COLO668 (cell line): ENCODE measurements at regions not wholly inside any gene's neighbourhood (a gene's known extent, or its start where the extent isn't known, plus 50 kb on each side); places are given as distances from the start of the nearest gene placed in this dataset.
"Not testable (repeated sequence)": the region's sequence is repeated elsewhere in the genome, so short reads cannot be mapped to it uniquely, and the experiment has no call there.

Experiments
- DNase-seq: peaks from one replicate; lab custom pipeline; 2025; ENCODE audit not compliant: unreplicated experiment; lab: John Stamatoyannopoulos, UW

DNA sequence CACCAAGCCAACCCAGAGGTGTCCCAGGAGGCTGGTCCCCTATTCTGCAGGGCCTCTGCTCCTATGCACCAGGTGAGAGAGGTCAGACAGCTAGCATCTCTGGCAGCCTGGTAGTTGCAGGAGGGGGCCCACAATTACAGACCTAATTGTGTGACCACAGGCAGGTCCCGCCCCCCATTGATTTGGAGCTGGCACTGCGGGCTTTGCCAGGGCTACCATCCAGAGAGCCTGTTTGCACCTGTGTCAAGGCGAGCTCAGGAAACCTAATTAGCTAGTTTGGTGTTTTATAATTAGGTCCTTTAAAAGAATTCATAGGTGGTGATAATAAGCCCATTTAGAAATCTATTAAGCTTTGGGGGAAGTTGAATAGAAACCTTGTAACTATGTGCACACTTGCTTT is 90.2 kb downstream of the MRM1 start:
- no peak for DNase-seq

DNA sequence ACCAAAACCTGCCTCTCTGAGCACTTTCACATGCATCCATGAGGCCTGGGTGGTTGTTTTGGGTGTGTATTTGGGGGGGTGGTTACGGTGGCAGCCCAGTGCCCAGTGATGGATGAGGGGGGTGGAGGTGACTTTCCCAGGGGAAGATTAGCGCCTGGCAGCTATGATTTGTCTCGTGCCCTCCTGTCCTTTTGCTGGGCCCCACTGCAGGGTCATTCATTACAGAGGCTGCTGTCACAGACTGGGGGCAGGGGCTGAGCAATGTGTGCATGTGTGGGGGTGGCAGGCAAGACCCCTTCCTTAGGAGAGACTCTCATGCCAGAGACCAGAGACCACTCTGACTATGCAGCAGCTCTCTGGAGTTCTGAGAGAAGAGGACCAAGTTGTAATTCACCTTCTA is 93.7 kb downstream of the MRM1 start:
- DNase-seq = no peak

- DNase-seq = not testable (repeated sequence)
Measured at GRCh38 chr17:36695710-36696109, 94.3 kb downstream of the MRM1 start.

GRCh38 chr17:36696805-36697204 is 95.4 kb downstream of the MRM1 start:
- no peak for DNase-seq

GRCh38 chr17:36697903-36698530 is 96.6 kb downstream of the MRM1 start:
- no peak for DNase-seq

- no peak for DNase-seq
Measured at GRCh38 chr17:36701429-36702099, 100.2 kb downstream of the MRM1 start.

GRCh38 chr17:36702636-36703035 is 101.3 kb downstream of the MRM1 start:
- DNase-seq = no peak

- no peak for DNase-seq
Measured at GRCh38 chr17:36703860-36704266, 102.5 kb downstream of the MRM1 start.

DNA sequence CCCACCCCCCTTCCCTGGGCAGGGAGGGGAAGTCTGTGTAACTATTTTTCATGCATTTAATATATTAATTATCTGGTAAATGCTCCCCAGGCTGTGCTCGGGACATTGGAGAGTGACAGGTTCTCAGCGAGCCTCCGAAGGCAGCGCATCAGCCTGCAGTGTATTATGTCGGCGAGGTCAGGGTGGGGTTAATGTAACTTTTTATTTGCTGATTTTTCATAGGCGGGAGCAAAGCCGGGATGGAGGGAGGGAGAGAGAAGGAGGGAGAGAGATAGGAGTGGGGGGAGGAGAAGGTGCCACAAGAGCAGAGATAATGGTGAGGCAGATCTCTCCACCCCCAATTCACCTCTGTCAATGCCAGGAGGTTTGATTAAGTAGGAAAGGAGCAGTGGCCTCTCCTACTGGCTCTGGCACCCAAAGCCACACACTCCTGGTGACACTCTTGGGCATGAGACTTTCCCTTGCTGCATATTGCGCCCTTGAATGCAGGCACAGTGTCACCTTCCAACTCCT is 104.0 kb downstream of the MRM1 start:
- no peak for DNase-seq

DNA sequence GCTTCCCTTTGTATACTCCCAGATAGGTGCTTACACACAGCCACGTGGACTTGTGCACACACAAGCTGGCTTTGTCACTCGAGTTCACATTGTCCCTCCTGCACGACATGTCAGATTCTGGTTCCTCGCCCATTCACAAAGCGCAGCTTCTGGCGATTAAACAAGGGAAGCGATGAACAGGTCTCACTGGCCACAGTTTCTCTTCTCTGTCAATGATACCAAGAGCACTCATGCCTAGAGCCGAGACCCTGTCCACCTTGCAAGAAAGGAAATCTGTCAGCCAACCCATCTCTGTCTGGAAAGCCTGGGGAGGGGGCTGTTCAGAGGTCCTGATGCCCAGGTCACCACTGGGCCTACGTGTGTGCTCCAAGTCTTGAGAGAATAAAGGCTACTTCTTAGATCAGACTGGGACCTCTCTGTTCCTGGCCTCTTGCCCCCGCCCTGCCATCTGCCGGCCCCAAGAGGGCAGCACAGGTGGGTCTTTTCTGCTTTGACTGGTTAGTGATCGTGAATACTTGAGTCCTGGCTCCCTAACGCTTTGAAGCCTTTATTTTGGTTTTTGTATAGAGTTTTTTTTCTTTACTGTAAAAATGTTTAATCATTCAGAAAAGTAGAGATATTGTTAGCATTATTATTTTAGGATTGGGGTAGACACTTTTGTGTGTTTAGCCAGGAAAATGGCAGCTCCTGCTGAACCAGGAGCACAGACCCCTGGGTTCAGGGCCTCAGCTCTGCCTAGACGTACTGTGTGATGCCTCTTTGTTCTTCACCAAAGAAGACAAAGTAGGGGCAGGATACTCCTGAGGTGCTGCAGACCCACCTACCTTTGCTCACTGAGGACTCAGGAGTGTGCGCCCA is 104.7 kb downstream of the MRM1 start:
- DNase-seq = peak; percentile 19

DNA sequence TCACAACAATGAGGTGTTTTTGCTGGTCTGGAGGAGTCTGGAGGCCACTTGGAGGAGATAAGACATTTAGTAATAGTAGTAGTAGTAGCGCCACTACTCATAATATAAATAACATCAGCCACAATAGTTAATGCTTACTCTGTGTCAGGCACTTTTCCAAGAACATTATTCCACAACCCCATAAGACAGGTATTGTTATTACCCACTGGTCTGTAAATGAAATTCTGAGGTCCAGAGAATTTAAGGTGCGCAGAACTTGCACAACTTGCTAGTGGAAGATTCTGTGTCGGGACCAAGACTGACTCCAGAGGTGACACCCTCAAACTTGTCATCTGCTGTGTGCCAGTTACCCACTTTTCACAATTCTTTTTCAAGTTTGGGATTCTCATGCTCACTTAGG is 106.5 kb downstream of the MRM1 start:
- DNase-seq = no peak

DNA sequence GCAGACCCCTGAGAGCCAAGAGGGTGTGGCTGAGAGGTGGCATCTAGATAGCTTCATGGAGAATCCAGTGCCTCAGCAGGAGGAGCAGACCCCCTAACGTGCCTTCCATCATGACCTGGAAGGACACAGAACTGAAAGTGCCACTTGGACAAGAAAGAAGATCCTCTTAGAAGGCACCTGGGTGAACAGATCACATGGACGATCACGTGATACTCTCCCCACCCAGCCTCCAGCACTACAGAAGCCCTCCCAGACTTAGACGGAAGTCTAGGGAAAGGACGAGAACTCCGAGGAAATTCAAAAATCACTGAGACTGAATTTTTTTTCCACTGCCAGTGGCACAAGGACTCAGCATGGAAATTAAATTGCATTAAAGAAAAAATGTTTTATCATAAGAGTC is 113.4 kb downstream of the MRM1 start:
- no peak for DNase-seq

DNA sequence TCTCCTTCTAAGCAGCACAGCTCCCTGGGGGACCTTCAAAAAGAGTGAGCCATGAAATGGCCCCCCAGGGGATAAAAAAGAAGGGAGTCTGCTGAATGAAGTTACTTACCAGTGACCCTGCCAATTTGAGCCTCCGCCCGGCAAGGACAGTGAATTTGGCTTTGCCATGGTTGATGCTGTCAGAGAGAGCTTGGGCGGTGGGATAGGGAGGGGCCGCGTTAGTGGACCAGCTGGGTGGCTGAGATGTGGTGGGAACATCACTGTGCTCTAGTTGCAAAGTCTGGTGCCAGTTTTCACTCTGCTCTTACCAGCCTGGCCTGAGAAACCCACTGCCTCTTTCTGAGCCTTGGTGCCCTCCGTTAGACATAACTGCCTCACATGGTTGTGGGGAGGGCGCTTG is 114.6 kb downstream of the MRM1 start:
- DNase-seq = no peak

DNA sequence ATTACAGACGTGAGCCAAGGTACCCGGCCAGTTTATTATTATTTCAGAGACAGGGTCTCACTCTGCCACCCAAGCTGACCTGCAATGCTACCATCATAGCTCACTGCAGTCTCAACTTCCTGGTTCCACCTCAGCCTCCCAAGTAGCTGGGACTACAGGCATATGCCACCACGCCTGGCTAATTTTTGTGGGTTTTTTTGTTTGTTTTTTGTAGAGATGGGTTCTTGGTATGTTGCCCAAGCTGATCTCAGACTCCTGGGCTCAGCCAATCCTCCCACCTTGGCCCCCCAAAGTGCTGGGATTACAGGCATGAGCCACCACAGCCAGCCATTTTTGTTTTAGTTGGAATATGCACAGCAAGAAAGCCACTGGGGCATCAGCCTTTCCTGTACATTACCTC is 115.7 kb downstream of the MRM1 start:
- DNase-seq = no peak

GRCh38 chr17:36720131-36720530 is 118.7 kb downstream of the MRM1 start:
- DNase-seq = no peak

- no peak for DNase-seq
Measured at GRCh38 chr17:36721560-36722120, 120.3 kb downstream of the MRM1 start.

GRCh38 chr17:36722121-36722902 is 120.9 kb downstream of the MRM1 start:
- DNase-seq = peak; percentile 15

GRCh38 chr17:36722903-36723263 is 121.5 kb downstream of the MRM1 start:
- no peak for DNase-seq

- DNase-seq = no peak
Measured at GRCh38 chr17:36723459-36724025, 122.2 kb downstream of the MRM1 start.

- DNase-seq = no peak
Measured at GRCh38 chr17:36726199-36726598, 124.8 kb downstream of the MRM1 start.
